OCI-LY3 (cell line): ENCODE measurements at regions not wholly inside any gene's neighbourhood (a gene's known extent, or its start where the extent isn't known, plus 50 kb on each side); places are given as distances from the start of the nearest gene placed in this dataset.

Source experiments
- H2AFZ ChIP-seq: fragments of 200-600, 300-600 bp; shearing (Covaris generic); 2 replicates; pipeline ENCODE4 v1.6.0; 2014; ENCODE audit warnings: antibody characterized with exemption, low read depth, low read length
- H3K27ac ChIP-seq: fragments of 200-600, 300-600 bp; sonication (generic); 2 replicates; pipeline ENCODE4 v1.5.1; 2014; ENCODE audit warnings: mild to moderate bottlenecking, low read length, moderate library complexity, mixed read lengths
- H3K27me3 ChIP-seq: fragments of 200-600, 300-600 bp; sonication (generic); 2 replicates; pipeline ENCODE4 v1.6.1; 2014; ENCODE audit warnings: low read depth, low read length, mixed read lengths
- H3K36me3 ChIP-seq: fragments of 200-600, 300-600 bp; sonication (generic); replicated peaks from 2 replicates; pipeline ENCODE3; 2014; ENCODE audit warnings: low read depth, low read length, mixed read lengths
- H3K4me1 ChIP-seq: fragments of 300-600, 200-600 bp; sonication (generic); 2 replicates; pipeline ENCODE4 v1.6.1; 2014; ENCODE audit warnings: low read length, mixed read lengths
- H3K4me2 ChIP-seq: fragments of 200-600, 300-600 bp; sonication (generic); 2 replicates; pipeline ENCODE4 v1.6.1; 2014; ENCODE audit warnings: low read length, mixed read lengths
- H3K4me3 ChIP-seq: fragments of 300-600, 200-600 bp; sonication (generic); 2 replicates; pipeline ENCODE4 v1.5.1; 2014; ENCODE audit warnings: antibody characterized with exemption, mild to moderate bottlenecking, low read length, moderate library complexity
- H3K79me2 ChIP-seq: fragments of 300-600, 200-600 bp; shearing (Covaris generic); 2 replicates; pipeline ENCODE4 v1.6.1; 2014; ENCODE audit warnings: mild to moderate bottlenecking, low read length, mixed read lengths
- H3K9ac ChIP-seq: fragments of 300-600, 200-600 bp; shearing (Covaris generic); 2 replicates; pipeline ENCODE4 v1.6.0; 2014; ENCODE audit warnings: mild to moderate bottlenecking, low read length, moderate library complexity
- H3K9me3 ChIP-seq: fragments of 200-600, 300-600 bp; shearing (Covaris generic); 2 replicates; pipeline ENCODE4 v1.6.1; 2014; ENCODE audit warnings: low read length, mixed read lengths; ENCODE audit not compliant: insufficient read depth
- H4K20me1 ChIP-seq: fragments of 200-600, 300-600 bp; sonication (generic); 2 replicates; pipeline ENCODE4 v1.6.1; 2016; ENCODE audit warnings: low read length, mixed read lengths; ENCODE audit not compliant: insufficient read depth
- CTCF ChIP-seq: fragments of 200-600, 300-600 bp; sonication (generic); IDR thresholded peaks from 2 replicates; pipeline ENCODE4 v1.5.1; 2014; ENCODE audit warnings: antibody characterized with exemption, low read length, low read depth
- EZH2phosphoT487 ChIP-seq: fragments of 200-600 bp; shearing (Covaris generic); IDR thresholded peaks from 2 replicates; pipeline ENCODE4 v1.6.1; 2018; ENCODE audit warnings: antibody characterized with exemption, mixed run types, low read depth

GRCh38 chr7:31398815-31399214 lies 58.3 kb upstream of the NEUROD6 start:
- Histone ChIP-seq H3K4me2 (no peak overlapping the region), H4K20me1 (no peaks in the 10 kb centered on the region), H3K27ac (no peak overlapping the region), H3K4me1 (no peaks in the 10 kb centered on the region), H3K9ac (no peak overlapping the region), H3K27me3 (no peaks in the 10 kb centered on the region), H3K9me3 (no peaks in the 10 kb centered on the region), H3K4me3 (no peak overlapping the region), H3K36me3 (no peaks in the 10 kb centered on the region), H3K79me2 (no peaks in the 10 kb centered on the region), H2AFZ (no peak overlapping the region)
- TF ChIP-seq EZH2phosphoT487, result no peak
- no peak for TF ChIP-seq CTCF

- Histone ChIP-seq H3K27ac (no peak overlapping the region), H3K4me1 (no peaks in the 10 kb centered on the region)
Observed at GRCh38 chr7:31407178-31407676, 66.7 kb upstream of the NEUROD6 start.

GRCh38 chr7:31408140-31408729 lies 67.7 kb upstream of the NEUROD6 start:
- Histone ChIP-seq H3K4me1 (no peaks in the 10 kb centered on the region), H4K20me1 (no peaks in the 10 kb centered on the region), H3K4me2 (no peak overlapping the region), H3K9ac (no peak overlapping the region), H3K4me3 (no peak overlapping the region), H2AFZ (no peak overlapping the region), H3K79me2 (no peaks in the 10 kb centered on the region), H3K27ac (no peak overlapping the region), H3K9me3 (no peaks in the 10 kb centered on the region), H3K27me3 (no peaks in the 10 kb centered on the region), H3K36me3 (no peaks in the 10 kb centered on the region)
- TF ChIP-seq CTCF (no peak), EZH2phosphoT487 (no peak)

More at GRCh38 chr7:31407178-31407676, 66.7 kb upstream of the NEUROD6 start:
- H3K36me3 ChIP-seq, result no peaks in the 10 kb centered on the region
- no peaks in the 10 kb centered on the region for H3K27me3 ChIP-seq
- H3K4me3 ChIP-seq, result no peak overlapping the region
- no peaks in the 10 kb centered on the region for H3K9me3 ChIP-seq
- H3K79me2 ChIP-seq, result no peaks in the 10 kb centered on the region
- TF ChIP-seq EZH2phosphoT487 (no peak), CTCF (no peak)
- H2AFZ ChIP-seq, result no peak overlapping the region
- H3K4me2 ChIP-seq, result no peak overlapping the region
- H3K9ac ChIP-seq, result no peak overlapping the region
- no peaks in the 10 kb centered on the region for H4K20me1 ChIP-seq

GRCh38 chr7:31410265-31410664 lies 69.7 kb upstream of the NEUROD6 start:
- H3K27me3 ChIP-seq, result no peaks in the 10 kb centered on the region
- H2AFZ ChIP-seq, result no peak overlapping the region
- TF ChIP-seq EZH2phosphoT487, result no peak
- TF ChIP-seq CTCF, result no peak
- no peak overlapping the region for H3K4me3 ChIP-seq
- no peaks in the 10 kb centered on the region for H3K4me1 ChIP-seq
- H3K9ac ChIP-seq, result no peak overlapping the region
- no peaks in the 10 kb centered on the region for H4K20me1 ChIP-seq
- no peaks in the 10 kb centered on the region for H3K79me2 ChIP-seq
- H3K27ac ChIP-seq, result no peak overlapping the region
- no peaks in the 10 kb centered on the region for H3K36me3 ChIP-seq
- H3K4me2 ChIP-seq, result no peak overlapping the region
- H3K9me3 ChIP-seq, result no peaks in the 10 kb centered on the region
